ENCODE measurements at regions not wholly inside any gene's neighbourhood (a gene's known extent, or its start where the extent isn't known, plus 50 kb on each side); places are given as distances from the start of the nearest gene placed in this dataset.

GRCh38 chr4:81754169-81754568 lies 282.5 kb upstream of the RASGEF1B start:
- no peak for TF ChIP-seq CTCF (IDR thresholded peaks at IDR 0.05)

GRCh38 chr4:81751531-81752289 lies 280.0 kb upstream of the RASGEF1B start:
- TF ChIP-seq CTCF (IDR thresholded peaks at IDR 0.05) = no peak

GRCh38 chr4:81747242-81747930 lies 275.7 kb upstream of the RASGEF1B start:
- TF ChIP-seq CTCF (IDR thresholded peaks at IDR 0.05) = no peak

GRCh38 chr4:81746773-81747172 lies 275.1 kb upstream of the RASGEF1B start:
- no peak for TF ChIP-seq CTCF (IDR thresholded peaks at IDR 0.05)

GRCh38 chr4:81746071-81746470 lies 274.4 kb upstream of the RASGEF1B start:
- TF ChIP-seq CTCF (IDR thresholded peaks at IDR 0.05) = no peak

- no peak for TF ChIP-seq CTCF (IDR thresholded peaks at IDR 0.05)
Observed at GRCh38 chr4:81745050-81745449, 273.3 kb upstream of the RASGEF1B start.

GRCh38 chr4:81743731-81744435 lies 272.2 kb upstream of the RASGEF1B start:
- TF ChIP-seq CTCF (IDR thresholded peaks at IDR 0.05) = no peak
